ENCODE measurements at regions not wholly inside any gene's neighbourhood (a gene's known extent, or its start where the extent isn't known, plus 50 kb on each side); places are given as distances from the start of the nearest gene placed in this dataset.

DNA sequence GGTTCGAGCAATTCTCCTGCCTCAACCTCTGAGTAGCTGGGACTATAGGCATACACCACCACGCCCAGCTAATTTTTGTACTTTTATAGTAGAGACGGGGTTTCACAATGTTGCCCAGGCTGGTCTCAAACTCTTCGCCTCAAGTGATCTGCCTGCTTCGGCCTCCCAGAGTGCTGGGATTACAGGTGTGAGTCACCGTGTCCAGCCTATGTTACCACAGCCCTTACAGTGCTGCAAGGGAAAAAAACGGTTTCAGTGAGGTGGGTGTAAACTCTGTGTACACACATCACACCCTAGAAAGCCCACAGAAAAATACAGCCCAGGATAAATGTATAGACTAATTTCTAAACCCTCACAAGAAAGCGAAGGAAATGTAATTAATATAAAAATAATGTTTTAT is 103.5 kb upstream of the AKAP13 start:
- no peak for TF ChIP-seq HMGXB4 (CRISPR knock-in tag; IDR thresholded peaks at IDR 0.05; ENCODE audit: borderline replicate concordance in 1 of 2, low read depth in 1 of 2)
- TF ChIP-seq ZNF530 (CRISPR knock-in tag; IDR thresholded peaks at IDR 0.05; ENCODE audit: low read depth), result no peak
- TF ChIP-seq, protein P1, sequence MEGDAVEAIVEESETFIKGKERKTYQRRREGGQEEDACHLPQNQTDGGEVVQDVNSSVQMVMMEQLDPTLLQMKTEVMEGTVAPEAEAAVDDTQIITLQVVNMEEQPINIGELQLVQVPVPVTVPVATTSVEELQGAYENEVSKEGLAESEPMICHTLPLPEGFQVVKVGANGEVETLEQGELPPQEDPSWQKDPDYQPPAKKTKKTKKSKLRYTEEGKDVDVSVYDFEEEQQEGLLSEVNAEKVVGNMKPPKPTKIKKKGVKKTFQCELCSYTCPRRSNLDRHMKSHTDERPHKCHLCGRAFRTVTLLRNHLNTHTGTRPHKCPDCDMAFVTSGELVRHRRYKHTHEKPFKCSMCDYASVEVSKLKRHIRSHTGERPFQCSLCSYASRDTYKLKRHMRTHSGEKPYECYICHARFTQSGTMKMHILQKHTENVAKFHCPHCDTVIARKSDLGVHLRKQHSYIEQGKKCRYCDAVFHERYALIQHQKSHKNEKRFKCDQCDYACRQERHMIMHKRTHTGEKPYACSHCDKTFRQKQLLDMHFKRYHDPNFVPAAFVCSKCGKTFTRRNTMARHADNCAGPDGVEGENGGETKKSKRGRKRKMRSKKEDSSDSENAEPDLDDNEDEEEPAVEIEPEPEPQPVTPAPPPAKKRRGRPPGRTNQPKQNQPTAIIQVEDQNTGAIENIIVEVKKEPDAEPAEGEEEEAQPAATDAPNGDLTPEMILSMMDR (CRISPR knock-in tag; IDR thresholded peaks at IDR 0.05), result no peak
- TF ChIP-seq YY1 (IDR thresholded peaks at IDR 0.05; ENCODE audit: insufficient read depth, insufficient replicate concordance, low read depth, low read length), result no peak
- TF ChIP-seq, protein P2, sequence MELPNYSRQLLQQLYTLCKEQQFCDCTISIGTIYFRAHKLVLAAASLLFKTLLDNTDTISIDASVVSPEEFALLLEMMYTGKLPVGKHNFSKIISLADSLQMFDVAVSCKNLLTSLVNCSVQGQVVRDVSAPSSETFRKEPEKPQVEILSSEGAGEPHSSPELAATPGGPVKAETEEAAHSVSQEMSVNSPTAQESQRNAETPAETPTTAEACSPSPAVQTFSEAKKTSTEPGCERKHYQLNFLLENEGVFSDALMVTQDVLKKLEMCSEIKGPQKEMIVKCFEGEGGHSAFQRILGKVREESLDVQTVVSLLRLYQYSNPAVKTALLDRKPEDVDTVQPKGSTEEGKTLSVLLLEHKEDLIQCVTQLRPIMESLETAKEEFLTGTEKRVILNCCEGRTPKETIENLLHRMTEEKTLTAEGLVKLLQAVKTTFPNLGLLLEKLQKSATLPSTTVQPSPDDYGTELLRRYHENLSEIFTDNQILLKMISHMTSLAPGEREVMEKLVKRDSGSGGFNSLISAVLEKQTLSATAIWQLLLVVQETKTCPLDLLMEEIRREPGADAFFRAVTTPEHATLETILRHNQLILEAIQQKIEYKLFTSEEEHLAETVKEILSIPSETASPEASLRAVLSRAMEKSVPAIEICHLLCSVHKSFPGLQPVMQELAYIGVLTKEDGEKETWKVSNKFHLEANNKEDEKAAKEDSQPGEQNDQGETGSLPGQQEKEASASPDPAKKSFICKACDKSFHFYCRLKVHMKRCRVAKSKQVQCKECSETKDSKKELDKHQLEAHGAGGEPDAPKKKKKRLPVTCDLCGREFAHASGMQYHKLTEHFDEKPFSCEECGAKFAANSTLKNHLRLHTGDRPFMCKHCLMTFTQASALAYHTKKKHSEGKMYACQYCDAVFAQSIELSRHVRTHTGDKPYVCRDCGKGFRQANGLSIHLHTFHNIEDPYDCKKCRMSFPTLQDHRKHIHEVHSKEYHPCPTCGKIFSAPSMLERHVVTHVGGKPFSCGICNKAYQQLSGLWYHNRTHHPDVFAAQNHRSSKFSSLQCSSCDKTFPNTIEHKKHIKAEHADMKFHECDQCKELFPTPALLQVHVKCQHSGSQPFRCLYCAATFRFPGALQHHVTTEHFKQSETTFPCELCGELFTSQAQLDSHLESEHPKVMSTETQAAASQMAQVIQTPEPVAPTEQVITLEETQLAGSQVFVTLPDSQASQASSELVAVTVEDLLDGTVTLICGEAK (IDR thresholded peaks at IDR 0.05), result no peak
- TF ChIP-seq, protein P2 (CRISPR knock-in tag; IDR thresholded peaks at IDR 0.05), result no peak
- TF ChIP-seq CBX2 (IDR thresholded peaks at IDR 0.05; ENCODE audit: low read depth, low read length), result no peak
- TF ChIP-seq CBX2 (CRISPR knock-in tag; IDR thresholded peaks at IDR 0.05; ENCODE audit: low read depth), result no peak
- no peak for TF ChIP-seq ZNF263 (CRISPR knock-in tag; IDR thresholded peaks at IDR 0.05)
- no peak for TF ChIP-seq JUN (CRISPR knock-in tag; IDR thresholded peaks at IDR 0.05)
